Vagina (tissue), 2 donors: ENCODE measurements at regions not wholly inside any gene's neighbourhood (a gene's known extent, or its start where the extent isn't known, plus 50 kb on each side); places are given as distances from the start of the nearest gene placed in this dataset.

Experiments used
- POLR2A ChIP-seq, 2 donors: fragments of 450-650 bp; IDR thresholded peaks; one replicate each; pipeline ENCODE4 v1.6.1; 2017; ENCODE audit warnings: antibody characterized with exemption in 2 of 2, mild to moderate bottlenecking in 2 of 2, moderate library complexity in 2 of 2
- TF ChIP-seq, protein P1 (sequence below), 3 experiments: fragments of 450-650 bp in 2 of 3; fragments of 200-600 bp in 1 of 3; sonication (generic) in 1 of 3; IDR thresholded peaks; one replicate each; pipeline ENCODE4 v1.5.1; 2017 to 2019; ENCODE audit warnings: antibody characterized with exemption in 3 of 3, mild to moderate bottlenecking in 2 of 3, moderate library complexity in 2 of 3

DNA sequence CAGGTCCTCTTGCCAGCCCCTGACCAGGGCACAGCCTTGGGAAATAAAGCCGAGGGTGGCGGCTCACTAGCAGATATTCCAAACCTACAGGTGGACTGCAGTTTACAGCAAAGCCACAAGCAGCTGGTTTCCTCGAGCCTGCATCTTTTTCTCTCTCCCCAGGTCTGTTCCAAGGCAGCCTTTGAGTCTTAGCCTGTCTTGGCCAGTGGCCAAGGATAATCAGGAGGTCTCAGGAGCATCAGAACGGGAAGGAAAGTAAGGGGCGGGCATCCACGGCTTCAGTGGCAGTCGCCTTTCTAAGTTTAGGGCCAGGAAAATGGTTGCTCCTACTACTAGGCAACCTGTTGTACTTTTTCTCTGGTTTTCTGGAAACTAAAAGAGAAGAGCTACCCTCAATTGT, 219.7 kb upstream of the ZMIZ1 start:
- TF ChIP-seq, protein P1, sequence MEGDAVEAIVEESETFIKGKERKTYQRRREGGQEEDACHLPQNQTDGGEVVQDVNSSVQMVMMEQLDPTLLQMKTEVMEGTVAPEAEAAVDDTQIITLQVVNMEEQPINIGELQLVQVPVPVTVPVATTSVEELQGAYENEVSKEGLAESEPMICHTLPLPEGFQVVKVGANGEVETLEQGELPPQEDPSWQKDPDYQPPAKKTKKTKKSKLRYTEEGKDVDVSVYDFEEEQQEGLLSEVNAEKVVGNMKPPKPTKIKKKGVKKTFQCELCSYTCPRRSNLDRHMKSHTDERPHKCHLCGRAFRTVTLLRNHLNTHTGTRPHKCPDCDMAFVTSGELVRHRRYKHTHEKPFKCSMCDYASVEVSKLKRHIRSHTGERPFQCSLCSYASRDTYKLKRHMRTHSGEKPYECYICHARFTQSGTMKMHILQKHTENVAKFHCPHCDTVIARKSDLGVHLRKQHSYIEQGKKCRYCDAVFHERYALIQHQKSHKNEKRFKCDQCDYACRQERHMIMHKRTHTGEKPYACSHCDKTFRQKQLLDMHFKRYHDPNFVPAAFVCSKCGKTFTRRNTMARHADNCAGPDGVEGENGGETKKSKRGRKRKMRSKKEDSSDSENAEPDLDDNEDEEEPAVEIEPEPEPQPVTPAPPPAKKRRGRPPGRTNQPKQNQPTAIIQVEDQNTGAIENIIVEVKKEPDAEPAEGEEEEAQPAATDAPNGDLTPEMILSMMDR (IDR thresholded peaks at IDR 0.05) = no peak
- no peak for TF ChIP-seq POLR2A (IDR thresholded peaks at IDR 0.05)
